SK-N-MC (cell line): ENCODE measurements at regions not wholly inside any gene's neighbourhood (a gene's known extent, or its start where the extent isn't known, plus 50 kb on each side); places are given as distances from the start of the nearest gene placed in this dataset.

Experiments used
- EZH2 ChIP-seq: fragments of 200-600 bp; sonication (generic); IDR thresholded peaks from one replicate; pipeline ENCODE4 v1.6.1; 2017; ENCODE audit warnings: antibody characterized with exemption
- FOXP2 ChIP-seq: optimal IDR thresholded peaks from 2 replicates; pipeline ENCODE3; 2011; ENCODE audit warnings: mild to moderate bottlenecking, moderate library complexity; ENCODE audit not compliant: insufficient read depth; ENCODE audit errors: extremely low read length, control extremely low read depth
- POLR2AphosphoS5 ChIP-seq: IDR thresholded peaks from 2 replicates; pipeline ENCODE4 v1.6.1; 2012; ENCODE audit warnings: mild to moderate bottlenecking, low read depth, low read length, borderline replicate concordance

- TF ChIP-seq POLR2AphosphoS5 (no peak), EZH2 (no peak), FOXP2 (no peak)
Observed at GRCh38 chr11:23202611-23203010, 342.3 kb upstream of the CCDC179 start.
